Uterus (tissue), 2 donors: ENCODE measurements at regions not wholly inside any gene's neighbourhood (a gene's known extent, or its start where the extent isn't known, plus 50 kb on each side); places are given as distances from the start of the nearest gene placed in this dataset.

Experiments used
- POLR2A ChIP-seq, 2 donors: fragments of 450-650 bp; IDR thresholded peaks; one replicate each; pipeline ENCODE4 v1.6.1; 2016; ENCODE audit warnings: antibody characterized with exemption in 2 of 2, mild to moderate bottlenecking in 1 of 2, moderate library complexity in 1 of 2
- TF ChIP-seq, protein P1 (sequence below), 4 experiments: fragments of 200-600 bp in 2 of 4; fragments of 450-650 bp in 2 of 4; sonication (generic) in 2 of 4; IDR thresholded peaks; one replicate each; pipeline ENCODE4 v1.5.1; 2016 to 2019; ENCODE audit warnings: antibody characterized with exemption in 4 of 4, mild to moderate bottlenecking in 2 of 4, moderate library complexity in 1 of 4

DNA sequence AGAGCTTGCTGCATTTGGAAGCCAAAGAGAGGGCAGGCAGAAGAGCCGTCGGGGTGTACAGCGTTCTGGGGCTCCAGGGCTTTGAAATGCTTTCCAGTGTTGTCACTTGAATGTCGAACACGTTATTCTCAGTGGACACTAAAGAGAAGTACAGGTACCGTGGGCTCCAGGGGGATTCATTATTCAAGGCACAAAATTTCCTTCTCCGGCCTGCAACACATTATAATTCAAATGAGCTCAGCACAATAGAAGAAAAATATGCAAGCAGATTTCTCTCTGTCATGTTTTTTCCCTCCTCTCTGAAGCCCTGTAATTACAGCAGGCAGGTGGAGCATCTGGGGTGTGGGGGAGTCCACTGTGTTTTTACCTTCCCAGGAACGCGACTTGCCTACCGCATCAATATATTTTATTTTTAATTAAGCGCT lies 293.1 kb downstream of the ZSWIM6 start:
- TF ChIP-seq, protein P1, sequence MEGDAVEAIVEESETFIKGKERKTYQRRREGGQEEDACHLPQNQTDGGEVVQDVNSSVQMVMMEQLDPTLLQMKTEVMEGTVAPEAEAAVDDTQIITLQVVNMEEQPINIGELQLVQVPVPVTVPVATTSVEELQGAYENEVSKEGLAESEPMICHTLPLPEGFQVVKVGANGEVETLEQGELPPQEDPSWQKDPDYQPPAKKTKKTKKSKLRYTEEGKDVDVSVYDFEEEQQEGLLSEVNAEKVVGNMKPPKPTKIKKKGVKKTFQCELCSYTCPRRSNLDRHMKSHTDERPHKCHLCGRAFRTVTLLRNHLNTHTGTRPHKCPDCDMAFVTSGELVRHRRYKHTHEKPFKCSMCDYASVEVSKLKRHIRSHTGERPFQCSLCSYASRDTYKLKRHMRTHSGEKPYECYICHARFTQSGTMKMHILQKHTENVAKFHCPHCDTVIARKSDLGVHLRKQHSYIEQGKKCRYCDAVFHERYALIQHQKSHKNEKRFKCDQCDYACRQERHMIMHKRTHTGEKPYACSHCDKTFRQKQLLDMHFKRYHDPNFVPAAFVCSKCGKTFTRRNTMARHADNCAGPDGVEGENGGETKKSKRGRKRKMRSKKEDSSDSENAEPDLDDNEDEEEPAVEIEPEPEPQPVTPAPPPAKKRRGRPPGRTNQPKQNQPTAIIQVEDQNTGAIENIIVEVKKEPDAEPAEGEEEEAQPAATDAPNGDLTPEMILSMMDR (IDR thresholded peaks at IDR 0.05): no peak
- no peak for TF ChIP-seq POLR2A (IDR thresholded peaks at IDR 0.05)
